SJSA1 (cell line): ENCODE measurements at regions not wholly inside any gene's neighbourhood (a gene's known extent, or its start where the extent isn't known, plus 50 kb on each side); places are given as distances from the start of the nearest gene placed in this dataset.

ENCODE experiments used
- DNase-seq, 2 experiments: peaks; one replicate each; pipeline ENCODE4 v3.0.0-alpha.2; 2015 to 2020; ENCODE audit warnings: low spot score in 2 of 2, low read depth in 1 of 2
- H3K27ac ChIP-seq: fragments of 250-450 bp; sonication (Bioruptor Pico); 2 replicates; pipeline ENCODE4 v1.5.1; 2020; ENCODE audit warnings: mild to moderate bottlenecking, moderate library complexity
- H3K27me3 ChIP-seq: fragments of 250-450 bp; sonication (Bioruptor Pico); replicated peaks from 2 replicates; pipeline ENCODE4 v1.5.1; 2020; ENCODE audit warnings: mild to moderate bottlenecking, moderate library complexity
- H3K36me3 ChIP-seq: fragments of 250-450 bp; sonication (Bioruptor Pico); 2 replicates; pipeline ENCODE4 v1.5.1; 2020; ENCODE audit warnings: mild to moderate bottlenecking
- H3K4me1 ChIP-seq: fragments of 250-450 bp; sonication (Bioruptor Pico); replicated peaks from 2 replicates; pipeline ENCODE4 v1.6.1; 2021; ENCODE audit warnings: mild to moderate bottlenecking
- H3K4me3 ChIP-seq: fragments of 250-450 bp; sonication (Bioruptor Pico); 2 replicates; pipeline ENCODE4 v1.5.1; 2020; ENCODE audit warnings: mild to moderate bottlenecking
- H3K9me3 ChIP-seq: fragments of 250-450 bp; sonication (Bioruptor Pico); replicated peaks from 2 replicates; pipeline ENCODE4 v1.5.1; 2020; ENCODE audit warnings: mild to moderate bottlenecking

- H3K4me1 ChIP-seq: no peaks in the 10 kb centered on the region
- H3K9me3 ChIP-seq: peaks cover 3% of the 10 kb centered on the region; the same call in 1 of the 2 replicates
- H3K4me3 ChIP-seq: no peak overlapping the region
- H3K27ac ChIP-seq: no peak overlapping the region
- no peak for DNase-seq
- H3K36me3 ChIP-seq: no peaks in the 10 kb centered on the region
- no peaks in the 10 kb centered on the region for H3K27me3 ChIP-seq
Observed at GRCh38 chr4:63379750-63380522, 1029.3 kb downstream of the TECRL start.

GRCh38 chr4:63371001-63371400, 1038.2 kb downstream of the TECRL start:
- DNase-seq: no peak
- H3K36me3 ChIP-seq: no peaks in the 10 kb centered on the region
- no peak overlapping the region for H3K4me3 ChIP-seq
- no peak overlapping the region for H3K27ac ChIP-seq
- H3K9me3 ChIP-seq: no peaks in the 10 kb centered on the region
- no peaks in the 10 kb centered on the region for H3K27me3 ChIP-seq
- no peaks in the 10 kb centered on the region for H3K4me1 ChIP-seq

DNA sequence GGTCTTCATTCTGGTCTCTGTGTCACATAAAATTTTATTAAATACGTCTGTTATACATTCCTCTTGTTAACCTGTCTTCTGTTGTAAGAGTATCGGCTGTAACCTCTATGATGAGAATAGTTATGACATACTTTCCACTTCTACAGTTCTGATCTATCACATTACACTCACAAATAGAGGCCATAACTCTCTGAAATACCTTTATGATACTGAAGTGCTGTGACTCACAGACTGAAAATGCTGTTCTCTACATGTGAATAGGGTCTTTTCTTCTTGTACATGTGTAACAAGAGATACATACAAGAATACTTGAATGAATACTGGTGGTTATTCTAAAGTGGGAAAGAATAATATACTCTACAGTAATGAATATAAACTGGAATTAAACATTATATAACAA, 1047.6 kb downstream of the TECRL start:
- DNase-seq: no peak
- no peaks in the 10 kb centered on the region for H3K4me1 ChIP-seq
- H3K4me3 ChIP-seq: no peak overlapping the region
- no peaks in the 10 kb centered on the region for H3K9me3 ChIP-seq
- H3K27ac ChIP-seq: no peak overlapping the region
- H3K27me3 ChIP-seq: no peaks in the 10 kb centered on the region
- no peaks in the 10 kb centered on the region for H3K36me3 ChIP-seq

- Histone ChIP-seq H3K27me3 (no peaks in the 10 kb centered on the region), H3K36me3 (no peaks in the 10 kb centered on the region), H3K4me1 (no peaks in the 10 kb centered on the region), H3K9me3 (no peaks in the 10 kb centered on the region), H3K4me3 (no peak overlapping the region), H3K27ac (no peak overlapping the region)
- DNase-seq: no peak
Observed at GRCh38 chr4:63361066-63361465, 1048.2 kb downstream of the TECRL start.

- no peaks in the 10 kb centered on the region for H3K36me3 ChIP-seq
- H3K9me3 ChIP-seq: peaks cover 13% of the 10 kb centered on the region; the same call in 1 of the 2 replicates
- DNase-seq: no peak
- no peaks in the 10 kb centered on the region for H3K4me1 ChIP-seq
- no peak overlapping the region for H3K27ac ChIP-seq
- H3K4me3 ChIP-seq: no peak overlapping the region
- H3K27me3 ChIP-seq: no peaks in the 10 kb centered on the region
Observed at GRCh38 chr4:63349674-63350025, 1059.6 kb downstream of the TECRL start.

- DNase-seq: peak in 1 of 2 experiments; percentile 36
- H3K27me3 ChIP-seq: no peaks in the 10 kb centered on the region
- no peaks in the 10 kb centered on the region for H3K4me1 ChIP-seq
- H3K4me3 ChIP-seq: no peak overlapping the region
- H3K27ac ChIP-seq: no peak overlapping the region
- peaks cover 10% of the 10 kb centered on the region; the same call in 1 of the 2 replicates for H3K9me3 ChIP-seq
- no peaks in the 10 kb centered on the region for H3K36me3 ChIP-seq
Observed at GRCh38 chr4:63348735-63349673, 1060.2 kb downstream of the TECRL start.

DNA sequence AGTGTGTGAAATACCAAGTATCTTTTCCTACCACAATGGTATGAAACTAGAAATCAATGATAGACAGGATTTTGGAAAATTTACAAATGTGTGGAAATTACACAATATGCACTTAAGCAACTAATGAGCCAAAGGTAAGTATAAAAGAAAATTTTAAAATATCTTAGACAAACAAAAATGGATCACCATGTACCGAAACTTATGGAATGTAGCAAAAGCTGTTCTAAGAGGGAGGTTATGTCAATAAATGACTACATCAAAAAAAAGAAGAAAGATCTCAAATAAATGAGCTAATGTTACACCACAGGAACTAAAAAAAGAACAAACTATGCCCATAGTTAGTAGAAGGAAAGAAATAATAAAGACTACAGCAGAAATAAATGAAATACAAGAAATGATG, 1084.1 kb downstream of the TECRL start:
- Histone ChIP-seq H3K4me1 (no peaks in the 10 kb centered on the region), H3K27me3 (no peaks in the 10 kb centered on the region), H3K4me3 (no peak overlapping the region), H3K27ac (no peak overlapping the region), H3K9me3 (no peaks in the 10 kb centered on the region), H3K36me3 (no peaks in the 10 kb centered on the region)
- DNase-seq: no peak

- Histone ChIP-seq H3K36me3 (no peaks in the 10 kb centered on the region), H3K27me3 (no peaks in the 10 kb centered on the region), H3K9me3 (peaks cover 2% of the 10 kb centered on the region; the same call in 1 of the 2 replicates), H3K4me1 (no peaks in the 10 kb centered on the region), H3K4me3 (no peak overlapping the region), H3K27ac (no peak overlapping the region)
- no peak for DNase-seq
Observed at GRCh38 chr4:63316633-63317032, 1092.6 kb downstream of the TECRL start.

- Histone ChIP-seq H3K4me3 (no peak overlapping the region), H3K4me1 (no peaks in the 10 kb centered on the region), H3K27me3 (no peaks in the 10 kb centered on the region), H3K36me3 (no peaks in the 10 kb centered on the region), H3K27ac (no peak overlapping the region), H3K9me3 (peaks cover 2% of the 10 kb centered on the region; the same call in 1 of the 2 replicates)
- DNase-seq: no peak
Observed at GRCh38 chr4:63315651-63316050, 1093.6 kb downstream of the TECRL start.

DNA sequence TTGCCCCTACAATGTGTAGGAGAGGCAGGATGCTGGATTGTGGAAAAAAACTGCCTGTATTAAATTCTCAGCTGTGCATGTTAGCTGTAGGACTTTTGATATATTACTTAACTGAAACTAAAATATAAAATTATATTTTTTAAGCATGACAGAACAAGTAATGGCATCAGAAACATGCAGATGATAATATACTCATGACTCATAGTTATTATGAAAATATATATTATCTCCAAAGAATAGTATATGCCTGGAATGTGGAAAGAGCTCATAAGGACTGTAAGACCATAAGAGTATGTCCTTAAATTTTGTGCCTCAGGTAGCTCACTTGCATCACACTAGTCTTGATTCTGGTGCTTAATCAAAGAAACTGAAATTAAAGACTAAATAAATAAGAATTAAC, 1100.6 kb downstream of the TECRL start:
- no peak for DNase-seq
- Histone ChIP-seq H3K27me3 (no peaks in the 10 kb centered on the region), H3K36me3 (no peaks in the 10 kb centered on the region), H3K27ac (no peak overlapping the region), H3K4me1 (no peaks in the 10 kb centered on the region), H3K4me3 (no peak overlapping the region), H3K9me3 (no peaks in the 10 kb centered on the region; the same call in 1 of the 2 replicates)

DNA sequence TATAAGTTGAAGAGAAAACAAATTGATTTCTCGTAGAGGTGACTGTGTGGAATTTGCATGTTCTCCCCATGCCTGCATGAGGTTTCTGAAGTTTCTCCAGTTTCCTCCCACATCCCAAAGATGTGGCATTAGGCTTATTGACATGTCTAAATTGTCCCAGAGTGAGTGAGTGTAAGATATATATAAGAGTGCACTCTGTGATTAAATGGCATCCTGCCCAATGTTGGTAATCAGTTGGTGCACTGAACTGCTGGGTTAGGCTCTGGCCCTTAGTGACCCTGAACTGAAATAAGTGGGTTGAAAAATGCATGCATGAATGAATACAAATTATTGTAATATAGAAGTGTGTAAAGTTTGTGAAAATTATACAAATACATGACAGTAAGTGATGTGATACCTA, 1106.5 kb downstream of the TECRL start:
- no peak overlapping the region for H3K27ac ChIP-seq
- H3K36me3 ChIP-seq: no peaks in the 10 kb centered on the region

DNA sequence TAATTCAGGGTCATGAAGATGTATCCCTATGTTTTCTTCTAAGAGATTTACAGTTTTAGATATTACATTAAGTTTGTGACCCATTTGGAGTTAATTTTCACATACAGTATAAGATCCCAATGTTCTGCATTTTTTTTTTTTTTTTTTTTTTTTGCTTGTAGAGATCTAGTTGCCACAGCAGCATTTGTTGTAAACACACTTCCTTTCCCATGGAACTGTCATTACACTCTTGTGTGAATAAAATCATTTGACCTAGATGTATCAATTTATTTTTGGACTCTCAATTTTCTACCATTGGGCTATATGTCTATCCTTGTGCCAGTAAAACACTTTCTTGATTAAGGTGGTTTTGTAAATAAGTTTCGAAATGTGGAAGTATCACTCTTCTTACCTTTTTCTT, 1107.2 kb downstream of the TECRL start:
- no peaks in the 10 kb centered on the region for H3K4me1 ChIP-seq
- H3K27ac ChIP-seq: no peak overlapping the region
- no peaks in the 10 kb centered on the region for H3K27me3 ChIP-seq
- no peaks in the 10 kb centered on the region for H3K36me3 ChIP-seq
- H3K4me3 ChIP-seq: no peak overlapping the region
- no peaks in the 10 kb centered on the region for H3K9me3 ChIP-seq
- no peak for DNase-seq

More for the DNA sequence above, 1106.5 kb downstream of the TECRL start:
- no peak for DNase-seq
- Histone ChIP-seq H3K27me3 (no peaks in the 10 kb centered on the region), H3K4me1 (no peaks in the 10 kb centered on the region), H3K9me3 (no peaks in the 10 kb centered on the region), H3K4me3 (no peak overlapping the region)

GRCh38 chr4:63296773-63297172, 1112.5 kb downstream of the TECRL start:
- no peak overlapping the region for H3K27ac ChIP-seq
- H3K4me3 ChIP-seq: no peak overlapping the region
- no peaks in the 10 kb centered on the region for H3K4me1 ChIP-seq
- H3K27me3 ChIP-seq: no peaks in the 10 kb centered on the region
- no peak for DNase-seq
- H3K36me3 ChIP-seq: no peaks in the 10 kb centered on the region
- no peaks in the 10 kb centered on the region for H3K9me3 ChIP-seq

GRCh38 chr4:63275491-63275890, 1133.8 kb downstream of the TECRL start:
- DNase-seq: no peak
- Histone ChIP-seq H3K36me3 (no peaks in the 10 kb centered on the region), H3K9me3 (no peaks in the 10 kb centered on the region), H3K4me1 (no peaks in the 10 kb centered on the region), H3K4me3 (no peak overlapping the region), H3K27ac (no peak overlapping the region), H3K27me3 (no peaks in the 10 kb centered on the region)
